ENCODE measurements at regions not wholly inside any gene's neighbourhood (a gene's known extent, or its start where the extent isn't known, plus 50 kb on each side); places are given as distances from the start of the nearest gene placed in this dataset.

DNA sequence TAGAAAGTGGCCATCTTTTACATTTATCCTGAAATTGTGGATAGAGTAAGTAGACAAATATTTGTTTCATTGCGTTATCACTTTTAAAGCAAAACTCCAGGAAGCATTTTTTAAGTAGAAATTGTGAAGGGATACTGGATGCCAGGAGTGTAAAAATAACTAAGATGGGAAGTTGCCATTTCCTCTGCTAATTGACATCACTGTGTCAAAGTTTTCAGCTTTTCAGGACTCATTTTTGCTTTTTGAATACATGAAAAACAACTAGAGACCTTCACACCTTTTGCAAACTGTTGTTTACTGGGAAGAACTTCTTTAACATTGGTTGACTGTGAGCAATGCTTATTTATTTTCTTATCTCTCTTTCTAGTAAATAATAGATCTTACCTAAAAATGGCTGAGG is 337.5 kb downstream of the NR2F1-AS1 start:
- no peak overlapping the region for H3K4me3 ChIP-seq (ENCODE audit: low read depth, low read length)
- no peaks in the 10 kb centered on the region for H3K4me1 ChIP-seq (ENCODE audit: control insufficient read depth, insufficient read depth, low read length)
- H3K9me3 ChIP-seq (ENCODE audit: control insufficient read depth, insufficient read depth, low read length), result no peaks in the 10 kb centered on the region
- H3K36me3 ChIP-seq (ENCODE audit: control insufficient read depth, insufficient read depth, low read length), result no peaks in the 10 kb centered on the region
- no CpG with 5 or more reads among the region's 1 CpG for WGBS (ENCODE audit: insufficient coverage)
- H3K27me3 ChIP-seq (ENCODE audit: control insufficient read depth, insufficient read depth, low read length), result no peaks in the 10 kb centered on the region
- no peak for DNase-seq (ENCODE audit: low read depth in 4 of 6, low spot score in 6 of 6)
- H3K27ac ChIP-seq (ENCODE audit: low read depth, low read length), result no peak overlapping the region

DNA sequence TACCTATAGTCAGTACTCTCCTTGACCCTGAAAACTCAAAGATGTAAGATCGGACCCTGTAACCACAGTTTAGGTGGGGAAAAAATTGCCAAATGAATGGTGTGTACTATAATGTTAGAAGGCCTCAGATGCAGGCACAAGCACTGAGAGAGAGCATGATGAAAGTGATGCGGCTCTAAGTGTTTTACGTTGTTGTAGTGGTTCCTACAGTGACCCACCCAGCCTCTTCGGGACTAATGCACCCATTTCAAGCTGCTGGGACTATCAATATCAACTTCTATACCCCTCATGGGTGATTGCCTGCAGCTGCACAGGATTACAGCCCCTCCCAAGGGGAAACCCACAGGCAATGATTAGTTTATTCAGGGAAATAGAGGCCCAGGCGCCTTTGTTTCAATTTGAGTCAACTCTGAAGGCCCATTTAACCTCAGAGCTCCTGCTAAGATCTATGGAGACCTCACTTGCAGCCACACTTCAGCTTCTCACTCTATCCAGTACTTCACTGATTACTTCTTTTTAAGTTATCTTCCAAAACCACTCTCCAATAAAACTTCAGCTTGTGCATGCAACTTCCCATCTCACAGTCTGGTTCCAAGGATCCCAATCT is 340.7 kb downstream of the NR2F1-AS1 start:
- 90% methylated on average over 2 of the region's 5 CpGs for WGBS (ENCODE audit: insufficient coverage)
- no peak for DNase-seq (ENCODE audit: low read depth in 4 of 6, low spot score in 6 of 6)

DNA sequence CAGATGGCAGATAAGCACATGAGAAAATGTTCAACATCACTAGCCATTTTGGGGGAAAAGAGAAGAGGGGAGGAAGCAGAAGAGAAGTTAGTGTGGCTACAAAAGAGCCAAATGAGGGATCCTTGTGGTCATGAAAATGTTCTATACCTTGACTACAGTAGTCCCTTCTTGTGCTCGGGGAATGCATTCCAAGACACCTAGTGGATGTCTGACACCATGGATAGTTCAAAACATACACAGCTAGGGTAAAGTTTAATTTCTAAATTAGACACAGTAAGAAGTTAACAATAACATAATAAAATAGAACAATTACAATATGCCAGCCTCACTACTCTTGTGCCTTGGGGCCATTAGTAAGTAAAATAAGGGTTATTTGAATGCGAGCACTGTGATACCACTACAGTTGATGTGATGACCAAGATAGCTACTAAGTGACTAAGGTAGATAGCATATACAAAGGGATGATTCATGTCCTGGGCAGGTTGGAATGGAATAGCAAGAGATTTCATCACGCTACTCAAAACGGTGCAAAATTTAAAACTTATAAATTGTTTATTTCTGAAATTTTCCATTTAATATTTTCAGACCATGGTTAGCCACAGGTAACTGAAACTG is 344.1 kb downstream of the NR2F1-AS1 start:
- DNase-seq (ENCODE audit: low read depth in 4 of 6, low spot score in 6 of 6), result no peak
- Histone ChIP-seq H3K4me3 (ENCODE audit: low read depth, low read length) (no peak overlapping the region), H3K27me3 (ENCODE audit: control insufficient read depth, insufficient read depth, low read length) (no peaks in the 10 kb centered on the region), H3K4me1 (ENCODE audit: control insufficient read depth, insufficient read depth, low read length) (no peaks in the 10 kb centered on the region), H3K27ac (ENCODE audit: low read depth, low read length) (no peak overlapping the region), H3K36me3 (ENCODE audit: control insufficient read depth, insufficient read depth, low read length) (no peaks in the 10 kb centered on the region), H3K9me3 (ENCODE audit: control insufficient read depth, insufficient read depth, low read length) (no peaks in the 10 kb centered on the region)
- WGBS (ENCODE audit: insufficient coverage), result 100% methylated on average over 1 of the region's 4 CpGs

More for the DNA sequence above, 340.7 kb downstream of the NR2F1-AS1 start:
- no peaks in the 10 kb centered on the region for H3K36me3 ChIP-seq (ENCODE audit: control insufficient read depth, insufficient read depth, low read length)
- no peaks in the 10 kb centered on the region for H3K27me3 ChIP-seq (ENCODE audit: control insufficient read depth, insufficient read depth, low read length)
- no peaks in the 10 kb centered on the region for H3K9me3 ChIP-seq (ENCODE audit: control insufficient read depth, insufficient read depth, low read length)
- H3K27ac ChIP-seq (ENCODE audit: low read depth, low read length), result no peak overlapping the region
- H3K4me3 ChIP-seq (ENCODE audit: low read depth, low read length), result no peak overlapping the region
- H3K4me1 ChIP-seq (ENCODE audit: control insufficient read depth, insufficient read depth, low read length), result no peaks in the 10 kb centered on the region

DNA sequence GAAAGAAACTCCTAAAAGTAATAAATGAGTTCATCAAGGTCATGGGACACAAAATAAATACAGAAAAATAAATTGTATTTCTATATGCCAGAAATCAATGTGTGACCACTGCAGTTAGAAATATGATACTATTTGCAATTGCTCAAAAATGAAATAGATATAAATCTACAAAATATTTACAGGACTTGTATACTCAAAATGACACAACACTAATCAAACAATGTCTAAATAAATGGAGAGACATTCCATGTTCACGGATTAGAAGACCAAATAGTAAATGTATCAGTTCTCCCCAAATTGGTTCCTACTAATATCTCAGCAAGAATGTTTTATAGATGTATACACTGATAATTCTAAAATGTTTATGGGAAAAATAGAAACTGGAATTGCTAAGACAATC is 345.3 kb downstream of the NR2F1-AS1 start:
- WGBS (ENCODE audit: insufficient coverage), result no CpG with 5 or more reads among the region's 1 CpG
- no peak for DNase-seq (ENCODE audit: low read depth in 4 of 6, low spot score in 6 of 6)
- no peaks in the 10 kb centered on the region for H3K36me3 ChIP-seq (ENCODE audit: control insufficient read depth, insufficient read depth, low read length)

DNA sequence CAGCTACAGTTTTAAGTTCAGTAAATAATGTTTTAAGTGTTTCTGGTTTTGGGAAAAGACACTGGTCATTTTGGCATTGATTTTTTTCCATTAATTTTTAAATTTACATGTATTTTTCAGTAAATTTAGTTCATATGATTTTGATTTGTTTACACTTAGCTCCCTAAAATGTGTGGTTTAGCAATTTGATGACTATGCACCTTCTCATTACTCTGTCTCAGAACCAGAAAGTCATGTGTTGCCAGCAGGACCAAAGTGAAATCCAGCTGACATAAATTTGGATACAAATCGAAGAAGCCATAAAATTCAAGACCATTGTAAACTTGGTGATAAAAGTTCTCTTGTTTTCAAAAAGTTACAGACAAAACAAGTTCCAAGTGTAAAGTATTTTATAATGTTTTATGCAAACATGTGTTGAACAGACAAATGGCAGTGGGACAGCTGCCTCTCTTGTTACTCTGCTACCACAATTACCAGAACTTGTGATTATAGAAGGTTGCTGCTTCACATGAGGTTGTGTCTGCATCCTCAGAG is 354.8 kb downstream of the NR2F1-AS1 start:
- no peaks in the 10 kb centered on the region for H3K36me3 ChIP-seq (ENCODE audit: control insufficient read depth, insufficient read depth, low read length)
- DNase-seq (ENCODE audit: low read depth in 4 of 6, low spot score in 6 of 6), result no peak
- H3K9me3 ChIP-seq (ENCODE audit: control insufficient read depth, insufficient read depth, low read length), result no peaks in the 10 kb centered on the region
- no peaks in the 10 kb centered on the region for H3K4me1 ChIP-seq (ENCODE audit: control insufficient read depth, insufficient read depth, low read length)
- no peak overlapping the region for H3K4me3 ChIP-seq (ENCODE audit: low read depth, low read length)
- no peaks in the 10 kb centered on the region for H3K27me3 ChIP-seq (ENCODE audit: control insufficient read depth, insufficient read depth, low read length)
- H3K27ac ChIP-seq (ENCODE audit: low read depth, low read length), result no peak overlapping the region
- WGBS (ENCODE audit: insufficient coverage), result 40% methylated on average over 1 of the region's 1 CpG

More for the DNA sequence above, 345.3 kb downstream of the NR2F1-AS1 start:
- Histone ChIP-seq H3K9me3 (ENCODE audit: control insufficient read depth, insufficient read depth, low read length) (no peaks in the 10 kb centered on the region), H3K27me3 (ENCODE audit: control insufficient read depth, insufficient read depth, low read length) (no peaks in the 10 kb centered on the region), H3K4me1 (ENCODE audit: control insufficient read depth, insufficient read depth, low read length) (no peaks in the 10 kb centered on the region), H3K27ac (ENCODE audit: low read depth, low read length) (no peak overlapping the region), H3K4me3 (ENCODE audit: low read depth, low read length) (no peak overlapping the region)

DNA sequence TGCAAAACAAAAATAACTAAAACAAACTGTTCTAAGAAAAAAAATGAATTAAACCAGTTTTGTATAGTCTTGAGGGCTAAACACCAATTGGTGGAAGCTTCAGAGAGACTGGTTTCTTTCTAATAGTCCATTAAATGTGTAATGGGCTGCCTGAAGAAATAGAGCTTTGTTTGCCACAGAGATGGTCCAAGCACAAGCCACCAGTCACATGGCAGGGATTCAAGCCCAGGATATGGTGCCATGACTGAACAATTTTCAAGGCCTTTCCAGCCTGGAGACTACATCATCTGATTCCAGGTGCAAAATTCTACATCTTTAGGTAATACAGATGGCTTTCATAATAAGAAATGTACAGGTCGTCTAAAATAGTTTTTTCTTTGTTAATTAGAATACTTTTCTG is 355.3 kb downstream of the NR2F1-AS1 start:
- DNase-seq (ENCODE audit: low read depth in 4 of 6, low spot score in 6 of 6), result no peak
- no peaks in the 10 kb centered on the region for H3K27me3 ChIP-seq (ENCODE audit: control insufficient read depth, insufficient read depth, low read length)
- H3K4me3 ChIP-seq (ENCODE audit: low read depth, low read length), result no peak overlapping the region
- H3K36me3 ChIP-seq (ENCODE audit: control insufficient read depth, insufficient read depth, low read length), result no peaks in the 10 kb centered on the region
- H3K4me1 ChIP-seq (ENCODE audit: control insufficient read depth, insufficient read depth, low read length), result no peaks in the 10 kb centered on the region
- peak overlapping the region; percentile 15 for H3K27ac ChIP-seq (ENCODE audit: low read depth, low read length)
- no CpG with 5 or more reads among the region's 1 CpG for WGBS (ENCODE audit: insufficient coverage)
- H3K9me3 ChIP-seq (ENCODE audit: control insufficient read depth, insufficient read depth, low read length), result no peaks in the 10 kb centered on the region

DNA sequence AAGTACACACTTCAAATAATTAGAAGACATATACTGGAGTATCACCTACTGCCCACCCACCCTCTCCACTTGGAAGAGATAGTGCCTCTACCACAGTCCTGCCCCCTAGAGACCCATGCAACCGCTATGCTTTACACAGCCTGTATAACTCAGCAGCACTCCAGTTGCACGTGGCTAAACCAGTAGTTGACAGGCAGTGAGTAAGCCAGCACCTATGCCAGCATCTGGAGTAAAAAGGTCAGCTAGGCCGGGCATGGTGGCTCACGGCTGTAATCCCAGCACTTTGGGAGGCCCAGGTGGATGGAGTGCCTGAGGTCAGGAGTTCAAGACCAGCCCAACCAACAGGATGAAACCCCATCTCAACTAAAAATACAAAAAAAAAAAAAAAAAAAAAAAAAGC is 356.4 kb downstream of the NR2F1-AS1 start:
- WGBS (ENCODE audit: insufficient coverage), result 80% methylated on average over 1 of the region's 4 CpGs
- no peak for DNase-seq (ENCODE audit: low read depth in 4 of 6, low spot score in 6 of 6)
- Histone ChIP-seq H3K4me1 (ENCODE audit: control insufficient read depth, insufficient read depth, low read length) (no peaks in the 10 kb centered on the region), H3K27ac (ENCODE audit: low read depth, low read length) (no peak overlapping the region), H3K36me3 (ENCODE audit: control insufficient read depth, insufficient read depth, low read length) (no peaks in the 10 kb centered on the region), H3K9me3 (ENCODE audit: control insufficient read depth, insufficient read depth, low read length) (no peaks in the 10 kb centered on the region), H3K4me3 (ENCODE audit: low read depth, low read length) (no peak overlapping the region), H3K27me3 (ENCODE audit: control insufficient read depth, insufficient read depth, low read length) (no peaks in the 10 kb centered on the region)

- no CpG with 5 or more reads among the region's 1 CpG for WGBS (ENCODE audit: insufficient coverage)
- no peak for DNase-seq (ENCODE audit: low read depth in 4 of 6, low spot score in 6 of 6)
- no peaks in the 10 kb centered on the region for H3K36me3 ChIP-seq (ENCODE audit: control insufficient read depth, insufficient read depth, low read length)
- no peaks in the 10 kb centered on the region for H3K27me3 ChIP-seq (ENCODE audit: control insufficient read depth, insufficient read depth, low read length)
- H3K4me3 ChIP-seq (ENCODE audit: low read depth, low read length), result no peak overlapping the region
- H3K4me1 ChIP-seq (ENCODE audit: control insufficient read depth, insufficient read depth, low read length), result no peaks in the 10 kb centered on the region
- no peaks in the 10 kb centered on the region for H3K9me3 ChIP-seq (ENCODE audit: control insufficient read depth, insufficient read depth, low read length)
- H3K27ac ChIP-seq (ENCODE audit: low read depth, low read length), result no peak overlapping the region
Measured at GRCh38 chr5:93221773-93222172, 359.2 kb downstream of the NR2F1-AS1 start.

GRCh38 chr5:93220431-93220830 is 360.6 kb downstream of the NR2F1-AS1 start:
- no peaks in the 10 kb centered on the region for H3K27me3 ChIP-seq (ENCODE audit: control insufficient read depth, insufficient read depth, low read length)
- H3K4me3 ChIP-seq (ENCODE audit: low read depth, low read length), result no peak overlapping the region
- H3K27ac ChIP-seq (ENCODE audit: low read depth, low read length), result no peak overlapping the region
- no peaks in the 10 kb centered on the region for H3K36me3 ChIP-seq (ENCODE audit: control insufficient read depth, insufficient read depth, low read length)
- 57% methylated on average over 1 of the region's 3 CpGs for WGBS (ENCODE audit: insufficient coverage)
- H3K9me3 ChIP-seq (ENCODE audit: control insufficient read depth, insufficient read depth, low read length), result no peaks in the 10 kb centered on the region
- no peaks in the 10 kb centered on the region for H3K4me1 ChIP-seq (ENCODE audit: control insufficient read depth, insufficient read depth, low read length)
- no peak for DNase-seq (ENCODE audit: low read depth in 4 of 6, low spot score in 6 of 6)

DNA sequence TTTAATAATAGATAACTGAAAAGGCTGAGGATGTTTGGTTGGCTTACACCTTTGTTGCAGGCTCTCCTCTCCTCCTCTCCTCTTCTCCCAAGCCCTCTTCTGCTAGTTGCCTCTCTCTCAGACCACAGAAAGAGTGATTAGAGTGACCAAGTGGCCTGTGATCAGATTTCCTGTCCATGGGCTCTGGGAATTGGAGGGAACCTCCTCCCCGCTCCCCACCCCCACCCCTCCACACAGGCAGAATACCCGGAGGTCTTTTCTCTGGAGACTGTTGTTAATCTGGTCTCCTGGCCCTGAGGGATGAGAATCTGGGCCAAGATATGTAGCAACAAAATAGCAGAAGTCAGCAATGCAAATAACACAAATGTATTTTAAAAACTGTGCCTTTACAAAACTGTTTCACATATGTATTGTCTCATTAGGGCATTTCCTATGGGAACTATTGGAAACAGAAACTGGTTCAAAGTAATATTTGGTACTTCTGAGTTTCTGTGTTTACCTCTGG is 361.3 kb downstream of the NR2F1-AS1 start:
- no peaks in the 10 kb centered on the region for H3K4me1 ChIP-seq (ENCODE audit: control insufficient read depth, insufficient read depth, low read length)
- no peak overlapping the region for H3K4me3 ChIP-seq (ENCODE audit: low read depth, low read length)
- no CpG with 5 or more reads among the region's 2 CpGs for WGBS (ENCODE audit: insufficient coverage)
- H3K36me3 ChIP-seq (ENCODE audit: control insufficient read depth, insufficient read depth, low read length), result no peaks in the 10 kb centered on the region
- no peaks in the 10 kb centered on the region for H3K27me3 ChIP-seq (ENCODE audit: control insufficient read depth, insufficient read depth, low read length)
- no peaks in the 10 kb centered on the region for H3K9me3 ChIP-seq (ENCODE audit: control insufficient read depth, insufficient read depth, low read length)
- no peak for DNase-seq (ENCODE audit: low read depth in 4 of 6, low spot score in 6 of 6)
- no peak overlapping the region for H3K27ac ChIP-seq (ENCODE audit: low read depth, low read length)
